OCI-LY3 (cell line): ENCODE measurements at regions not wholly inside any gene's neighbourhood (a gene's known extent, or its start where the extent isn't known, plus 50 kb on each side); places are given as distances from the start of the nearest gene placed in this dataset.

Experiments
- H2AFZ ChIP-seq: fragments of 200-600, 300-600 bp; shearing (Covaris generic); 2 replicates; pipeline ENCODE4 v1.6.0; 2014; ENCODE audit warnings: antibody characterized with exemption, low read depth, low read length
- H3K27ac ChIP-seq: fragments of 200-600, 300-600 bp; sonication (generic); 2 replicates; pipeline ENCODE4 v1.5.1; 2014; ENCODE audit warnings: mild to moderate bottlenecking, low read length, moderate library complexity, mixed read lengths
- H3K27me3 ChIP-seq: fragments of 200-600, 300-600 bp; sonication (generic); 2 replicates; pipeline ENCODE4 v1.6.1; 2014; ENCODE audit warnings: low read depth, low read length, mixed read lengths
- H3K36me3 ChIP-seq: fragments of 200-600, 300-600 bp; sonication (generic); replicated peaks from 2 replicates; pipeline ENCODE3; 2014; ENCODE audit warnings: low read depth, low read length, mixed read lengths
- H3K4me1 ChIP-seq: fragments of 300-600, 200-600 bp; sonication (generic); 2 replicates; pipeline ENCODE4 v1.6.1; 2014; ENCODE audit warnings: low read length, mixed read lengths
- H3K4me2 ChIP-seq: fragments of 200-600, 300-600 bp; sonication (generic); 2 replicates; pipeline ENCODE4 v1.6.1; 2014; ENCODE audit warnings: low read length, mixed read lengths
- H3K4me3 ChIP-seq: fragments of 300-600, 200-600 bp; sonication (generic); 2 replicates; pipeline ENCODE4 v1.5.1; 2014; ENCODE audit warnings: antibody characterized with exemption, mild to moderate bottlenecking, low read length, moderate library complexity
- H3K79me2 ChIP-seq: fragments of 300-600, 200-600 bp; shearing (Covaris generic); 2 replicates; pipeline ENCODE4 v1.6.1; 2014; ENCODE audit warnings: mild to moderate bottlenecking, low read length, mixed read lengths
- H3K9ac ChIP-seq: fragments of 300-600, 200-600 bp; shearing (Covaris generic); 2 replicates; pipeline ENCODE4 v1.6.0; 2014; ENCODE audit warnings: mild to moderate bottlenecking, low read length, moderate library complexity
- H3K9me3 ChIP-seq: fragments of 200-600, 300-600 bp; shearing (Covaris generic); 2 replicates; pipeline ENCODE4 v1.6.1; 2014; ENCODE audit warnings: low read length, mixed read lengths; ENCODE audit not compliant: insufficient read depth
- H4K20me1 ChIP-seq: fragments of 200-600, 300-600 bp; sonication (generic); 2 replicates; pipeline ENCODE4 v1.6.1; 2016; ENCODE audit warnings: low read length, mixed read lengths; ENCODE audit not compliant: insufficient read depth
- CTCF ChIP-seq: fragments of 200-600, 300-600 bp; sonication (generic); IDR thresholded peaks from 2 replicates; pipeline ENCODE4 v1.5.1; 2014; ENCODE audit warnings: antibody characterized with exemption, low read length, low read depth
- EZH2phosphoT487 ChIP-seq: fragments of 200-600 bp; shearing (Covaris generic); IDR thresholded peaks from 2 replicates; pipeline ENCODE4 v1.6.1; 2018; ENCODE audit warnings: antibody characterized with exemption, mixed run types, low read depth

DNA sequence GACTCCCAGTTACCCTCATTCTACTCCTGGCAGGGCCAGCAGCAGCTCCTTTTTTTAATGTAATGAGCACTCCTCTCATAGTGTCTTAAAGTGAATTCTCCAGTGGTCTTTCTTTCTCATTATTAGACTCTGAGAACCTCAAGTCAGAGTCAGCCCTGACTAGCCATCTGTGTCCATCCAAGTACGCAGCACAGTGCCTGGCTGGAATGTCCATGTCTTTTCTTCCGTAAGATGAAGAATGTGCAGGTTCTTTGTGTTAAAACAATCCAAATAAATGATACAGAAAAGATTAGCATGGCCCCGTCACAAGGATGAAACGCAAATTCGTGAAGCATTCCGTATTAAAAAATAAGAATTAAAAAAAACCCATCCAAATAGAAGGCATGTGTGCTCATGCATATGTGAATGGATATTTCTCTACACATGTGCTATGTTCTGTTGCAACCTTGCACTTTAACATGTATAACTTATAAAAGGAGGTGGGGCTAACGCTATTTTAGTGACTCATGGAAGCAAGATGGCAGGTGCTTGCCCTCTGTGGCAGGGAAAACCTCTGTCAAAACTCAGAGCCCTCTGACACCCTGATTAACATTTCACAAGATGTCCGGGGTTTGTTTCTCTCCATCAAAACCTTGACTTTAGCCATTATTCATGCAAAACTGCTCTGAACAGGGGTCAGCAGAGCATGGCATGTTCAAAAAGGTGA lies 170.7 kb upstream of the TOPAZ1 start:
- 0 out of 2 replicates have a peak, but pooled peaks cover 15% of the 10 kb centered on the region for H3K27me3 ChIP-seq
- H4K20me1 ChIP-seq, result no peaks in the 10 kb centered on the region
- no peaks in the 10 kb centered on the region for H3K9me3 ChIP-seq
- TF ChIP-seq CTCF, result no peak
- no peak for TF ChIP-seq EZH2phosphoT487
- no peaks in the 10 kb centered on the region for H3K36me3 ChIP-seq
- H3K4me2 ChIP-seq, result no peak overlapping the region
- no peak overlapping the region for H2AFZ ChIP-seq
- no peak overlapping the region for H3K27ac ChIP-seq
- H3K4me1 ChIP-seq, result peaks cover 4% of the 10 kb centered on the region; the same call in 1 of the 2 replicates
- no peak overlapping the region for H3K4me3 ChIP-seq
- H3K79me2 ChIP-seq, result no peaks in the 10 kb centered on the region
- no peak overlapping the region for H3K9ac ChIP-seq

DNA sequence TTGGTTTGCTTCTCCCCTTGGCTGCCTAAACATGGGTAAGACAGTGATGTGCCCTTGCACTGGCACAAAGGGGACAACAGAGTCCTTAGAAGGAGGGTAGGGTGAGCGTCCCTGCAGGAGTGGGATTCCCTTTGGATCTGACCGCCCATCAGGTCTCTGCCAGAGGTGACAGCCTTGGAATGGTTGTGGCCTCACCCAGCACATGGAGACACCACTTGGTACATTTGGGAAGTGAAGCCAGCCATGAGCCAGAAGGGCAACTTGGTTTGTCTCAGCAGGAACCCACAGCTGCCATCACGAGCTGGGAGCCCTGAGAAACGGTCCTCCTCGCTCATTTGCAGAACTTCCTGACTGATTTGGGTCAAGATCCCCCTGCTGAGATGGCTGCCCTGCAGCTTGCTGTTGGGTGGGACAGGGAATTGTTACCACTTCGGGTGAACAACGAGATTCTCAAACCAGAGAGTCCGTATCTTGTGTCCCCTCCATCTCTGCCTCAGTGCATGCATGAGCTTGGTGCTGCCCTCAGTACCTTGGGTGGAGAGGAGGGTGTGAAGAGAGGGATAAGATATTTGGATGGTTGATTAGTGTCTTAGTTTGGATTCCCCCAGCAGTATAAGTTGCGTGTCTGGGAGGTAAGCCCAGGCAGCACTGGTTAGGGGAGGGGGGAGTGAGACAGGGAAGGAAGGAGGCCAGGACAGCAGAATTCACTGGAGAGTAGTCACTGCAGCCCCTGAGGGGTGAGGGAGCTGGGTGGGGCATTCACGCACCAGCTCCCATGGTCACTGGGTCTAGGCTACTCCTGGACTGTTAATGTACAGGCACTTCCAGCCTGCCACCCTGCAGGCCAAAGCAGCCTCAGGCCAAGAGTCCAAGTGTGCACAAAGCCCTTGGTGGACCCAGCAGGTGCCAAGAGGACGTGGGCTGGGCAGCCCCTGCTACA lies 168.8 kb upstream of the TOPAZ1 start:
- H2AFZ ChIP-seq, result no peak overlapping the region
- TF ChIP-seq CTCF, result no peak
- no peak for TF ChIP-seq EZH2phosphoT487

DNA sequence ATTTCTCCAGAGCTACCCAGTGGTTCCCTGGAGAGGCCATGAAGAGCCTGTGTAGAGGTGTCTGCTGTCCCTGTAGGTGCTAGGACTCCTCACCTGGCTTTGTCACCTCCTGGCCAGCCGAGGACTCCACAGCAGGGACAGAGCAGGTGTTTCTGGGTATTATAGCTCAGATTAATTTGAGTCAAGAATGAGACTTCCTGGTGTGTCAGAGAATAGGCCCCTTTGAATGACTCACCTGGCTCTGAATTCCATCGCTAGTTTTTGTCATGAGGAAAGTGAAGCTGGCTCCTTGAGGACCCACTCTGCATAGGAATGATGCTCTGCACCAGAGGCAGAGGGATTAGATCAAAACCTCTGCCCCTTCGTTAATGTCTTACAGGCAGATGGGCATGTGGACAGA lies 167.5 kb upstream of the TOPAZ1 start:
- Histone ChIP-seq H3K4me3 (no peak overlapping the region), H3K9me3 (no peaks in the 10 kb centered on the region), H3K9ac (no peak overlapping the region), H3K4me1 (peaks cover 6% of the 10 kb centered on the region), H3K4me2 (no peak overlapping the region), H3K36me3 (no peaks in the 10 kb centered on the region), H3K27ac (no peak overlapping the region), H2AFZ (no peak overlapping the region), H3K79me2 (no peaks in the 10 kb centered on the region), H4K20me1 (no peaks in the 10 kb centered on the region), H3K27me3 (0 out of 2 replicates have a peak, but pooled peaks cover 15% of the 10 kb centered on the region)
- no peak for TF ChIP-seq EZH2phosphoT487
- no peak for TF ChIP-seq CTCF

More for the DNA sequence above, 168.8 kb upstream of the TOPAZ1 start:
- Histone ChIP-seq H3K4me1 (peaks cover 4% of the 10 kb centered on the region; the same call in 1 of the 2 replicates), H4K20me1 (no peaks in the 10 kb centered on the region), H3K36me3 (no peaks in the 10 kb centered on the region), H3K27me3 (0 out of 2 replicates have a peak, but pooled peaks cover 15% of the 10 kb centered on the region), H3K4me2 (no peak overlapping the region), H3K27ac (no peak overlapping the region), H3K79me2 (no peaks in the 10 kb centered on the region), H3K4me3 (no peak overlapping the region), H3K9ac (no peak overlapping the region), H3K9me3 (no peaks in the 10 kb centered on the region)
